Endothelial cell of umbilical vein (primary cell): ENCODE measurements at regions not wholly inside any gene's neighbourhood (a gene's known extent, or its start where the extent isn't known, plus 50 kb on each side); places are given as distances from the start of the nearest gene placed in this dataset.

Experiments
- CTCF ChIP-seq, 2 donors: IDR thresholded peaks; 1 replicate in 1 of 2; 2 replicates in 1 of 2; pipeline ENCODE4 v1.5.1; 2011; ENCODE audit warnings: low read length in 2 of 2, mild to moderate bottlenecking in 2 of 2, moderate library complexity in 2 of 2, control low read depth in 1 of 2, inconsistent platforms in 1 of 2, low read depth in 1 of 2; ENCODE audit not compliant: insufficient read depth in 1 of 2; ENCODE audit errors: extremely low read depth in 1 of 2
- FOS ChIP-seq: IDR thresholded peaks from 2 replicates; pipeline ENCODE4 v1.6.1; 2011; ENCODE audit warnings: mild to moderate bottlenecking, low read length, moderate library complexity, borderline replicate concordance; ENCODE audit not compliant: insufficient read depth
- MAX ChIP-seq: IDR thresholded peaks from 2 replicates; pipeline ENCODE4 v1.6.1; 2011; ENCODE audit not compliant: insufficient read depth, insufficient read length

GRCh38 chr3:86413645-86414044 is 577.3 kb downstream of the VGLL3 start:
- no peak for TF ChIP-seq CTCF (IDR thresholded peaks at IDR 0.05; ENCODE audit: extremely low read depth in 1 of 2, insufficient read depth in 1 of 2, low read depth in 1 of 2, low read length in 2 of 2)
- TF ChIP-seq FOS, result no peak
- TF ChIP-seq MAX, result no peak
